GM23338 (cell line): ENCODE measurements at regions not wholly inside any gene's neighbourhood (a gene's known extent, or its start where the extent isn't known, plus 50 kb on each side); places are given as distances from the start of the nearest gene placed in this dataset.

ENCODE experiments used
- EZH2 ChIP-seq: fragments of 200-600 bp; sonication (generic); IDR thresholded peaks from one replicate; pipeline ENCODE4 v1.8.0; 2017; ENCODE audit warnings: antibody characterized with exemption, mild to moderate bottlenecking, low read depth; ENCODE audit not compliant: unreplicated experiment
- POLR2AphosphoS5 ChIP-seq: IDR thresholded peaks from 2 replicates; pipeline ENCODE4 v1.6.1; 2016; ENCODE audit warnings: antibody characterized with exemption, low read depth
- REST ChIP-seq: IDR thresholded peaks from one replicate; pipeline ENCODE4 v1.6.1; 2018; ENCODE audit warnings: antibody characterized with exemption; ENCODE audit not compliant: unreplicated experiment
- TF ChIP-seq, protein P1 (sequence below): IDR thresholded peaks from 2 replicates; pipeline ENCODE4 v1.6.1; 2016; ENCODE audit warnings: antibody characterized with exemption
- TF ChIP-seq, protein P2 (sequence below), 2 experiments: fragments of 200-600 bp in 1 of 2; sonication (generic) in 1 of 2; conservative IDR thresholded peaks; 2 replicates each; pipeline versions ENCODE4 v1.5.1 to v1.6.1; 2016 to 2017; ENCODE audit warnings: antibody characterized with exemption in 2 of 2, low read depth in 2 of 2, mild to moderate bottlenecking in 2 of 2, moderate library complexity in 1 of 2

GRCh38 chr10:55631071-55631654, 729.9 kb downstream of the ZWINT start:
- TF ChIP-seq, protein P1, sequence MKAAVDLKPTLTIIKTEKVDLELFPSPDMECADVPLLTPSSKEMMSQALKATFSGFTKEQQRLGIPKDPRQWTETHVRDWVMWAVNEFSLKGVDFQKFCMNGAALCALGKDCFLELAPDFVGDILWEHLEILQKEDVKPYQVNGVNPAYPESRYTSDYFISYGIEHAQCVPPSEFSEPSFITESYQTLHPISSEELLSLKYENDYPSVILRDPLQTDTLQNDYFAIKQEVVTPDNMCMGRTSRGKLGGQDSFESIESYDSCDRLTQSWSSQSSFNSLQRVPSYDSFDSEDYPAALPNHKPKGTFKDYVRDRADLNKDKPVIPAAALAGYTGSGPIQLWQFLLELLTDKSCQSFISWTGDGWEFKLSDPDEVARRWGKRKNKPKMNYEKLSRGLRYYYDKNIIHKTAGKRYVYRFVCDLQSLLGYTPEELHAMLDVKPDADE = peak; percentile 32; the same call in 1 of the 2 replicates
- TF ChIP-seq, protein P2, sequence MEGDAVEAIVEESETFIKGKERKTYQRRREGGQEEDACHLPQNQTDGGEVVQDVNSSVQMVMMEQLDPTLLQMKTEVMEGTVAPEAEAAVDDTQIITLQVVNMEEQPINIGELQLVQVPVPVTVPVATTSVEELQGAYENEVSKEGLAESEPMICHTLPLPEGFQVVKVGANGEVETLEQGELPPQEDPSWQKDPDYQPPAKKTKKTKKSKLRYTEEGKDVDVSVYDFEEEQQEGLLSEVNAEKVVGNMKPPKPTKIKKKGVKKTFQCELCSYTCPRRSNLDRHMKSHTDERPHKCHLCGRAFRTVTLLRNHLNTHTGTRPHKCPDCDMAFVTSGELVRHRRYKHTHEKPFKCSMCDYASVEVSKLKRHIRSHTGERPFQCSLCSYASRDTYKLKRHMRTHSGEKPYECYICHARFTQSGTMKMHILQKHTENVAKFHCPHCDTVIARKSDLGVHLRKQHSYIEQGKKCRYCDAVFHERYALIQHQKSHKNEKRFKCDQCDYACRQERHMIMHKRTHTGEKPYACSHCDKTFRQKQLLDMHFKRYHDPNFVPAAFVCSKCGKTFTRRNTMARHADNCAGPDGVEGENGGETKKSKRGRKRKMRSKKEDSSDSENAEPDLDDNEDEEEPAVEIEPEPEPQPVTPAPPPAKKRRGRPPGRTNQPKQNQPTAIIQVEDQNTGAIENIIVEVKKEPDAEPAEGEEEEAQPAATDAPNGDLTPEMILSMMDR (conservative IDR thresholded peaks at IDR 0.05; ENCODE audit: low read depth in 2 of 2) = peak; percentile 67 to 78
- no peak; the same call in 1 of the 2 replicates for TF ChIP-seq POLR2AphosphoS5
- TF ChIP-seq REST = no peak
- TF ChIP-seq EZH2 = no peak
